Hepatic stellate cell (primary cell): ENCODE measurements at regions not wholly inside any gene's neighbourhood (a gene's known extent, or its start where the extent isn't known, plus 50 kb on each side); places are given as distances from the start of the nearest gene placed in this dataset.

Experiments used
- DNase-seq: peaks from one replicate; pipeline ENCODE4 v3.0.0; 2011; ENCODE audit warnings: low spot score

- no peak for DNase-seq
Measured at GRCh38 chr11:112859787-112860186, 101.4 kb upstream of the NCAM1 start.

GRCh38 chr11:112861356-112861755 lies 99.9 kb upstream of the NCAM1 start:
- no peak for DNase-seq

- no peak for DNase-seq
Measured at GRCh38 chr11:112863305-112863704, 97.9 kb upstream of the NCAM1 start.

GRCh38 chr11:112864672-112865071 lies 96.5 kb upstream of the NCAM1 start:
- no peak for DNase-seq

GRCh38 chr11:112871909-112872500 lies 89.2 kb upstream of the NCAM1 start:
- DNase-seq, result no peak

- DNase-seq, result no peak
Measured at GRCh38 chr11:112874980-112875379, 86.2 kb upstream of the NCAM1 start.

GRCh38 chr11:112877581-112877980 lies 83.6 kb upstream of the NCAM1 start:
- no peak for DNase-seq

- no peak for DNase-seq
Measured at GRCh38 chr11:112878033-112878601, 83.1 kb upstream of the NCAM1 start.

GRCh38 chr11:112880495-112880894 lies 80.7 kb upstream of the NCAM1 start:
- DNase-seq, result no peak

GRCh38 chr11:112881461-112881860 lies 79.8 kb upstream of the NCAM1 start:
- DNase-seq, result no peak

GRCh38 chr11:112882494-112883381 lies 78.5 kb upstream of the NCAM1 start:
- no peak for DNase-seq

- no peak for DNase-seq
Measured at GRCh38 chr11:112884012-112884767, 77.0 kb upstream of the NCAM1 start.

GRCh38 chr11:112885744-112886433 lies 75.3 kb upstream of the NCAM1 start:
- DNase-seq, result no peak

GRCh38 chr11:112886434-112887370 lies 74.5 kb upstream of the NCAM1 start:
- DNase-seq, result no peak

GRCh38 chr11:112889446-112889845 lies 71.8 kb upstream of the NCAM1 start:
- DNase-seq, result no peak

GRCh38 chr11:112899235-112900006 lies 61.8 kb upstream of the NCAM1 start:
- no peak for DNase-seq

GRCh38 chr11:112901924-112902323 lies 59.3 kb upstream of the NCAM1 start:
- no peak for DNase-seq

GRCh38 chr11:112902361-112903011 lies 58.7 kb upstream of the NCAM1 start:
- DNase-seq, result no peak

- no peak for DNase-seq
Measured at GRCh38 chr11:112903340-112903739, 57.9 kb upstream of the NCAM1 start.
